Endothelial cell of umbilical vein (primary cell): ENCODE measurements at regions not wholly inside any gene's neighbourhood (a gene's known extent, or its start where the extent isn't known, plus 50 kb on each side); places are given as distances from the start of the nearest gene placed in this dataset.

ENCODE experiments used
- BruUV-seq: library from RNA; stranded (reverse); fragments of 400-500 nt; replicated peaks from 2 replicates; lab custom pipeline; 2021; lab: Mats Ljungman, UMichigan
- CTCF ChIA-PET: fragments of 300-600, 350-600 bp; sonication (Branson Sonifier 250); formaldehyde crosslinking; loops from one replicate; lab custom pipeline; 2021; ENCODE audit warnings: antibody characterized with exemption, inconsistent platforms; lab: Charles Lee
- POLR2A ChIA-PET: fragments of 300-600, 350-600 bp; sonication (Branson Sonifier 250); formaldehyde crosslinking; loops from one replicate; lab custom pipeline; 2021; ENCODE audit warnings: antibody characterized with exemption, inconsistent platforms; lab: Charles Lee
- DNase-seq: peaks from one replicate; pipeline ENCODE4 v3.0.0-alpha.2; 2011; ENCODE audit warnings: low read depth, low spot score
- FAIRE-seq: peaks from 2 replicates; lab custom pipeline; 2011; peaks lifted over from hg19 to GRCh38; lab: Jason Lieb, UNC
- H2AFZ ChIP-seq: 2 replicates; pipeline ENCODE4 v1.6.0; 2012; ENCODE audit warnings: low read depth, low read length, control low read depth, inconsistent platforms
- H3K27ac ChIP-seq: 2 replicates; pipeline ENCODE4 v1.5.1; 2011; ENCODE audit warnings: low read depth, mild to moderate bottlenecking, control low read depth, low read length, moderate library complexity; ENCODE audit not compliant: insufficient read depth
- H3K27me3 ChIP-seq, 2 experiments: 2 replicates each; pipeline versions ENCODE4 v1.6.0 to v1.6.1; 2011; ENCODE audit warnings: low read length in 2 of 2, mixed read lengths in 1 of 2; ENCODE audit not compliant: control insufficient read depth in 2 of 2, insufficient read depth in 2 of 2
- H3K36me3 ChIP-seq, 2 experiments: 2 replicates in 1 of 2; 3 replicates in 1 of 2; pipeline ENCODE4 v1.5.1; 2011; ENCODE audit warnings: low read length in 2 of 2, mild to moderate bottlenecking in 1 of 2, moderate library complexity in 1 of 2; ENCODE audit not compliant: control insufficient read depth in 2 of 2, insufficient read depth in 2 of 2; ENCODE audit errors: extremely low read depth in 1 of 2
- H3K4me1 ChIP-seq: 3 replicates; pipeline ENCODE4 v1.5.1; 2011; ENCODE audit warnings: mild to moderate bottlenecking, low read length; ENCODE audit not compliant: control insufficient read depth, insufficient read depth; ENCODE audit errors: extremely low read depth
- H3K4me2 ChIP-seq: 2 replicates; pipeline ENCODE4 v1.6.1; 2011; ENCODE audit warnings: low read length, control low read depth, mixed read lengths; ENCODE audit not compliant: insufficient read depth
- H3K4me3 ChIP-seq, 3 experiments: fragments of 200-600 bp in 1 of 3; sonication (generic), shearing (Covaris generic) in 1 of 3; replicated peaks in 1 of 3; 2 replicates each; pipeline ENCODE4 v1.5.1; 2011 to 2016; ENCODE audit warnings: control low read depth in 3 of 3, low read length in 3 of 3, mild to moderate bottlenecking in 2 of 3, inconsistent platforms in 1 of 3, low read depth in 1 of 3, moderate library complexity in 1 of 3; ENCODE audit not compliant: insufficient read depth in 1 of 3
- H3K79me2 ChIP-seq: 2 replicates; pipeline ENCODE4 v1.6.0; 2012; ENCODE audit warnings: low read length, inconsistent platforms; ENCODE audit not compliant: control insufficient read depth, insufficient read depth
- H3K9ac ChIP-seq: replicated peaks from 2 replicates; pipeline ENCODE3; 2011; ENCODE audit warnings: low read length, control low read depth; ENCODE audit not compliant: insufficient read depth; ENCODE audit errors: extremely low read depth
- H3K9me1 ChIP-seq: replicated peaks from 3 replicates; pipeline ENCODE4 v1.6.0; 2011; ENCODE audit warnings: mild to moderate bottlenecking, low read length; ENCODE audit not compliant: control insufficient read depth, insufficient read depth; ENCODE audit errors: extremely low read depth
- H3K9me3 ChIP-seq: replicated peaks from 2 replicates; pipeline ENCODE4 v1.5.1; 2012; ENCODE audit warnings: low read length, inconsistent platforms; ENCODE audit not compliant: control insufficient read depth, insufficient read depth
- H4K20me1 ChIP-seq: replicated peaks from 2 replicates; pipeline ENCODE3; 2011; ENCODE audit warnings: mild to moderate bottlenecking, low read length; ENCODE audit not compliant: control insufficient read depth, insufficient read depth; ENCODE audit errors: extremely low read depth
- EZH2 ChIP-seq: IDR thresholded peaks from 2 replicates; pipeline ENCODE4 v1.6.1; 2012; ENCODE audit warnings: borderline replicate concordance, low read depth, mild to moderate bottlenecking, moderate library complexity, low read length, inconsistent platforms; ENCODE audit not compliant: severe bottlenecking
- FOS ChIP-seq: IDR thresholded peaks from 2 replicates; pipeline ENCODE4 v1.6.1; 2011; ENCODE audit warnings: mild to moderate bottlenecking, low read length, moderate library complexity, borderline replicate concordance; ENCODE audit not compliant: insufficient read depth
- GATA2 ChIP-seq: IDR thresholded peaks from 2 replicates; pipeline ENCODE4 v1.7.0; 2011; ENCODE audit warnings: low read depth, mild to moderate bottlenecking, moderate library complexity, mixed read lengths, low read length; ENCODE audit not compliant: insufficient read length, insufficient read depth
- JUN ChIP-seq: IDR thresholded peaks from 2 replicates; pipeline ENCODE4 v1.6.1; 2011; ENCODE audit warnings: borderline replicate concordance, low read depth; ENCODE audit not compliant: insufficient read length, insufficient read depth
- MAX ChIP-seq: IDR thresholded peaks from 2 replicates; pipeline ENCODE4 v1.6.1; 2011; ENCODE audit not compliant: insufficient read depth, insufficient read length
- MYC ChIP-seq: IDR thresholded peaks from one replicate; pipeline ENCODE4 v1.6.1; 2011; ENCODE audit warnings: mild to moderate bottlenecking, low read depth, low read length
- POLR2A ChIP-seq: IDR thresholded peaks from 2 replicates; pipeline ENCODE4 v1.6.1; 2012; ENCODE audit warnings: low read depth, mild to moderate bottlenecking, control low read depth, low read length
- POLR2AphosphoS5 ChIP-seq: IDR thresholded peaks from 2 replicates; pipeline ENCODE4 v1.6.1; 2012; ENCODE audit warnings: low read depth, mild to moderate bottlenecking, control low read depth, low read length, moderate library complexity; ENCODE audit not compliant: insufficient read depth
- dilution Hi-C: fragments of 300-500 bp; cut with MboI; formaldehyde crosslinking; loops from one replicate; pipeline ENCODE4 v1.15.0; 2019; ENCODE audit warnings: low sequenced_read_pairs; ENCODE audit not compliant: extremely low pct_ligation_motif_present
- intact Hi-C: fragments of 100-400 bp; cut with micrococcal nuclease; formaldehyde crosslinking; loops from one replicate; pipeline ENCODE4 v1.10.0; 2022
- TF ChIP-seq, protein P1 (sequence below), 2 donors: IDR thresholded peaks; 1 replicate in 1 of 2; 2 replicates in 1 of 2; pipeline ENCODE4 v1.5.1; 2011; ENCODE audit warnings: low read length in 2 of 2, mild to moderate bottlenecking in 2 of 2, moderate library complexity in 2 of 2, control low read depth in 1 of 2, inconsistent platforms in 1 of 2, low read depth in 1 of 2; ENCODE audit not compliant: insufficient read depth in 1 of 2; ENCODE audit errors: extremely low read depth in 1 of 2

DNA sequence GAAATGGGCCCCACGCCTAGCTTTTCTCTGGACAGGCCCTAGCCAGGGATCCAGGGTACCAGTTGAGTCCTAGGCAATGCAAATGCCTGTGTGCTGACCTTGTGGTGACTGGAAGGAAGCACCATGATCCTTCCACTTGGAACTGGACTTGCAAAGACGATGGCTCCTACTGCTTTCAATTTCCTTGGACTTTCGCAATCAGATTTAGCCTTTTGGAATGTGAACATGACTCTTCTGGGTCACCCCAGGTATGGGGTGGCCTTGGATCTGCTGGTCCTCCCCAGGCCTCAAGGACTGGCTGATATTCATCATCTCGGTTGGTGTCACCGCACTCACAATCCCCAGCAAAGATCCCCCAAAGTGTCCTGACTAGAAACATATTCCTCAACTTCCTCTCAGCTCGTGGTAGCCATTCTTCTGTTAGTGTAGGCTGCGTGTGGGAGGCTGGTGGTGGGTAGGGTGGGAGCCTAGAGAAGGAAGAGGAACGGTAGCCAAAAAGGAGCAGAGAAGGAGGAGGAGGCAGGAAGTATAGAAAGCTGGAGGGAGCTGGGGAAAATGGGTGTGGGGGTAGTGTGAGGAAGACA is 130.5 kb downstream of the PPIAL4G start:
- Histone ChIP-seq H2AFZ (no peak overlapping the region), H3K4me1 (no peaks in the 10 kb centered on the region), H4K20me1 (no peaks in the 10 kb centered on the region), H3K9me1 (no peaks in the 10 kb centered on the region), H3K4me2 (no peak overlapping the region), H3K79me2 (no peaks in the 10 kb centered on the region), H3K27me3 (peaks cover 42 to 79% of the 10 kb centered on the region in 2 experiments), H3K36me3 (no peaks in the 10 kb centered on the region), H3K9ac (no peak overlapping the region), H3K9me3 (no peaks in the 10 kb centered on the region), H3K4me3 (no peak overlapping the region), H3K27ac (no peak overlapping the region)
- BruUV-seq, result no TSS peak
- intact Hi-C loops (no loop called here), dilution Hi-C loops (no loop called here)
- CTCF ChIA-PET, result no interaction called here
- DNase-seq (no peak), FAIRE-seq (no peak)
- POLR2A ChIA-PET, result no interaction called here
- TF ChIP-seq MAX (no peak), GATA2 (no peak), POLR2A (no peak), POLR2AphosphoS5 (no peak), EZH2 (no peak), JUN (no peak), FOS (no peak), MYC (no peak)
- TF ChIP-seq, protein P1, sequence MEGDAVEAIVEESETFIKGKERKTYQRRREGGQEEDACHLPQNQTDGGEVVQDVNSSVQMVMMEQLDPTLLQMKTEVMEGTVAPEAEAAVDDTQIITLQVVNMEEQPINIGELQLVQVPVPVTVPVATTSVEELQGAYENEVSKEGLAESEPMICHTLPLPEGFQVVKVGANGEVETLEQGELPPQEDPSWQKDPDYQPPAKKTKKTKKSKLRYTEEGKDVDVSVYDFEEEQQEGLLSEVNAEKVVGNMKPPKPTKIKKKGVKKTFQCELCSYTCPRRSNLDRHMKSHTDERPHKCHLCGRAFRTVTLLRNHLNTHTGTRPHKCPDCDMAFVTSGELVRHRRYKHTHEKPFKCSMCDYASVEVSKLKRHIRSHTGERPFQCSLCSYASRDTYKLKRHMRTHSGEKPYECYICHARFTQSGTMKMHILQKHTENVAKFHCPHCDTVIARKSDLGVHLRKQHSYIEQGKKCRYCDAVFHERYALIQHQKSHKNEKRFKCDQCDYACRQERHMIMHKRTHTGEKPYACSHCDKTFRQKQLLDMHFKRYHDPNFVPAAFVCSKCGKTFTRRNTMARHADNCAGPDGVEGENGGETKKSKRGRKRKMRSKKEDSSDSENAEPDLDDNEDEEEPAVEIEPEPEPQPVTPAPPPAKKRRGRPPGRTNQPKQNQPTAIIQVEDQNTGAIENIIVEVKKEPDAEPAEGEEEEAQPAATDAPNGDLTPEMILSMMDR (IDR thresholded peaks at IDR 0.05; ENCODE audit: extremely low read depth in 1 of 2, insufficient read depth in 1 of 2, low read depth in 1 of 2, low read length in 2 of 2), result no peak
